GM10248 (cell line): ENCODE measurements at regions not wholly inside any gene's neighbourhood (a gene's known extent, or its start where the extent isn't known, plus 50 kb on each side); places are given as distances from the start of the nearest gene placed in this dataset.

Source experiments
- CTCF ChIA-PET: fragments of 300-600 bp; sonication (Branson Sonifier 250); formaldehyde crosslinking; extraction: SDS; loops from one replicate; lab custom pipeline; 2021; ENCODE audit warnings: antibody characterized with exemption; lab: Yijun Ruan, JAX
- POLR2A ChIA-PET: fragments of 350-650 bp; sonication (Branson Sonifier 250); formaldehyde crosslinking; extraction: SDS; loops from one replicate; lab custom pipeline; 2020; ENCODE audit warnings: antibody characterized with exemption; lab: Yijun Ruan, JAX
- DNase-seq: peaks from one replicate; pipeline ENCODE4 v3.0.0; 2012; ENCODE audit errors: extremely low spot score
- CTCF ChIP-seq: IDR thresholded peaks from 2 replicates; pipeline ENCODE4 v1.5.1; 2012; ENCODE audit warnings: mild to moderate bottlenecking, low read depth; ENCODE audit errors: extremely low read depth, missing control alignments, control extremely low read depth

DNA sequence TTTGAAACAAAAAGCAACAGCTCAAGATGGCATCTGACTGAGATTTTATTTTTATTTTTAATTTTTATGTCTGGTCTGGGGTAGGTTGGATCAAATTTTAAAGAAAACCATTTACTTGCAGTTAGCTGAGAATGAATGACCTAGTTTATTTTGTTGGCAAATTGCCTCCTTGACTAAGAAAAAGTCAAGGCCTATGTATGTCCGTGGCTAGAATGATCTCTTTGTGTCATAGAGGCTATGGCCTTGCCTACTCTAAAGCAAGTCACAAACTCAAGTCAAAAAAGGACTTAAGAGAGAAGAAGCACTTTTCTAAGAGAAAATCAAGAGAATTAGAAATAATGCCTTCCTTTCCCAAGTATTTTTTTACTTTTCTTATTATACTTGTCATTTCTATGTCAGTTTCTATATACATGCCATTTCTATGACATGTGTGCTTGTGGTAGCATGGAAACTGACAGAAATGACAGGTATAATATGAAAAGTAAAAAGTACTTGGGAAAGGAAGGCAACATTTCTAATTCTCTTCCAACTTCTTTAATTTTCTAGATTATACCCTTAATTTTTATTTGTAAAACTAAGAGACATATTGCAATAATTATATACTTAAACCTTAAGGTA lies 136.7 kb downstream of the CENPF start:
- ChIA-PET POLR2A (no interaction called here), CTCF (no interaction called here)
- no peak for TF ChIP-seq CTCF
- no peak for DNase-seq

DNA sequence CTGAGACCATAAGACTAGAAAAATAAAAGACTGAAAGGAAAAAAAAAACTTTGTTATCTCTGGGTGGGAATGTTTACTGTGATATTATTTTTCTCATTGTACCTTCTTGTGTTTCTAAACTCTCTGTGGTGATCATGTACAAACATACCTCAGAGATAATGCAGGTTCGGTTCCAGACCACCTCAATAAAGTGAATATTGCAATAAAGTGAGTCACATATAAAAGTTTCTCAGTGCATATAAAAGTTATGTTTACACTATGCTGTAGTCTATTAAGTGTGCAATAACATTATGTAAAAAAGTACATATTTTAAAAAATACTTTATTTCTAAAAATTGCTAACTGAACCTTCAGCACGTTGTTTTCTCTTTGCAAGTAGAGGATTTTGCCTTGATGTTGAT lies 137.5 kb downstream of the CENPF start:
- POLR2A ChIA-PET = no interaction called here
- CTCF ChIA-PET = no interaction called here
- TF ChIP-seq CTCF = no peak
- DNase-seq = no peak

GRCh38 chr1:214747050-214747635 lies 144.1 kb downstream of the CENPF start:
- DNase-seq = no peak
- POLR2A ChIA-PET = no interaction called here
- CTCF ChIA-PET = no interaction called here

GRCh38 chr1:214753236-214753852 lies 150.3 kb downstream of the CENPF start:
- TF ChIP-seq CTCF = no peak
- CTCF ChIA-PET = no interaction called here
- POLR2A ChIA-PET = interaction anchor here (0.6 kb wide), 1 partner anchor 68 kb away, joined by 5 read pairs; no protein-coding TSS in a partner anchor
- DNase-seq = no peak

More at GRCh38 chr1:214747050-214747635, 144.1 kb downstream of the CENPF start:
- no peak for TF ChIP-seq CTCF

GRCh38 chr1:214761030-214761429 lies 158.0 kb downstream of the CENPF start:
- POLR2A ChIA-PET = no interaction called here
- no peak for DNase-seq
- TF ChIP-seq CTCF = no peak
- CTCF ChIA-PET = no interaction called here

DNA sequence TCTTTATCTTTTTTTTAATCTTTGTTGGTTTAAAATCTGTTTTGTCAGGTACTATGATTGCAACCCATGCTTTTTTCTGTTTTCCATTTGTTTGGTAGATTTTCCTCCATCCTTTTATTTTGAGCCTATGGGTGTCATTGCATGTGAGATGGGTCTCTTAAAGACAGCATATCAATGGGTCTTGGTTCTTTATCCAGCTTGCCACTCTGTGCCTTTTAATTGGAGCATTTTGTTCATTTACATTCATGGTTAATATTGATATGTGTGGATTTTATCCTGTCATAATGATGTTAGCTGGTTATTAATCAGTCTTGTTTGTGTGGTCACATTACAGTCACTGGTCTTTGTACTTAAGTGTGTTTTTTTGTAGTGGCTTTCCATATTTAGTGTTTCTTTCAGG lies 159.9 kb downstream of the CENPF start:
- ChIA-PET CTCF (no interaction called here), POLR2A (no interaction called here)
- no peak for DNase-seq
- TF ChIP-seq CTCF = no peak
